CD4-positive, alpha-beta T cell treated with Interleukin-21 for 1 hour (primary cell): ENCODE measurements at regions not wholly inside any gene's neighbourhood (a gene's known extent, or its start where the extent isn't known, plus 50 kb on each side); places are given as distances from the start of the nearest gene placed in this dataset.
A peak's percentile ranks its signal among the peaks of the same experiment; 100 is the strongest.

Experiments used
- DNase-seq: peaks from one replicate; pipeline ENCODE4 v3.0.0-alpha.2; 2020

DNA sequence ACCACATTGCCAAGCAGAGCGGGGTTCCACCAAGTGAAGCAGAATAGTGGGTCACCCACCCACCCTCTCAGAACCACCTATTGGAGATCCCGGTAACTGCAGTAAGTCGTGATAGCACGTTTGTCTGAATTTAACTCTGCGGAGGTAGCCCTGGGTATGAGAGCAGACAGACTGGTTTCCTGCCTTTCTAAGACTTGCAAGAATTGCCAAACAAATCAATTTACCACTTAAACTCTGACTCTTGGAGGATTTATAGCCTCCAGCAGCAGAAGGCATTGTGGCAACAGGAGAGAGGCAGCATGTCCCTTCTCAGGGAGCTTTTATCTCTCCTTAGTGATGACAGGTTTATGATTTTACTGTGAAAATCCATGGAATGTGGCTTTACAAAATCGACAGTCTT is 287.9 kb upstream of the FMN2 start:
- DNase-seq: no peak

- no peak for DNase-seq
These were observed 287.4 kb upstream of the FMN2 start for GRCh38 chr1:239804266-239804665.

DNA sequence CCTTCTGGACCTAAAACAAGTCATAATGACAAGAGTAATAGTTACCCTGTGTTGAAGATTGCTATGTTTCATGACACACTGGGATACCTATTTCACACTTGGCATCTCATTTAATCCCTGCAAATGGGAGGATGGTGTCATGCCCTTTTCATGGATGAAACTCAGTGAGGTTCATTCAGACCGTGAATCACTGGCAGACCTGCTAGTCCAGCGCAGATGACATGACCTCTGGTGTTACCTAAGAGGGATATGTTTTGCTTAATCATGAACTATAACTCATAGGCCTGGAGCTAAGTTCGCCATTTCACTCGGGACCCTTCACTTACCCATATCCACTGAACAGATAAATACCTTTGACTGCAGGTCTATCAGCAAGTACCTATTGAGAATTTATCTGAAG is 286.6 kb upstream of the FMN2 start:
- DNase-seq: no peak

- DNase-seq: no peak
These were observed 285.6 kb upstream of the FMN2 start for GRCh38 chr1:239805851-239806772.

- no peak for DNase-seq
These were observed 284.8 kb upstream of the FMN2 start for GRCh38 chr1:239806897-239807296.

DNA sequence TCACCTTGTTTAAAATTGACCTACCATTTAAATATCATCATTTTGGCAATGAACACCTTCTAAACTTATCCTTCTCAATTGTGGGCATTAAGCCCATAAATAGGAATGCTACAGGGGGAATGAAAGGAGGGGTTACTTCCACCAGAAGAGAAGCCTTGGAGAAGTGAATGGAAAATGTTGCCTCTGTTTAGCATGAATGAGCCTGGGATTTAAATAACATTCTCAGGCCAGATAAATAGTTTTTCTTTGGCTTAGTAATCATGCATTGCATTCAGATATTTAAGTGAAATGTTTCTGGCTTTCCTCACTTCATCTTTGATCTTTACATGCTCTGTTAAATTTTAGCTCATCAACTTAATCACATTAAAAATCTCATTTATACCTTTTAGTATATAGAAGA is 284.3 kb upstream of the FMN2 start:
- no peak for DNase-seq

DNA sequence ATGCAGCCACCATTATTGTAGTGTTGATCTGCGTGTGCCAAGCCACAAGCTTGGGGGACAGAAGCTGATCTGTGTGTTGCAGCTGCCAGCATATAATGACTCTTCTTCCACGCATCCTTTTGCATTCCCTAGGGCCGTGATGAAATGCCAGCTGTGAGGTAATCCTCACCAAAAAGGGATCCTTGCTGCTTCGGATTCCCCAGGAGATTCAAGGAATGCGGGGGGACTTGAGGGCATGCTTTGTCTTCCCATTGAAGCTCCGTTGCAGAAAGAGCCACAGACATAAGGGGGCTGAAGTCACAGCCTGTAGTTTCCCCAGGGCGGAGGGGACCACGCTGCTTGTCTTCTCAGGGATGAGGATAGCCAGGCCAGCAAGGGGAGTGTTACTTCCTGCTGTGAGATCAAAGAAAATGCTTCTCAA is 281.6 kb upstream of the FMN2 start:
- DNase-seq: no peak

GRCh38 chr1:239811211-239811885 is 280.3 kb upstream of the FMN2 start:
- DNase-seq: peak; percentile 8

- DNase-seq: no peak
These were observed 279.1 kb upstream of the FMN2 start for GRCh38 chr1:239812580-239812979.

DNA sequence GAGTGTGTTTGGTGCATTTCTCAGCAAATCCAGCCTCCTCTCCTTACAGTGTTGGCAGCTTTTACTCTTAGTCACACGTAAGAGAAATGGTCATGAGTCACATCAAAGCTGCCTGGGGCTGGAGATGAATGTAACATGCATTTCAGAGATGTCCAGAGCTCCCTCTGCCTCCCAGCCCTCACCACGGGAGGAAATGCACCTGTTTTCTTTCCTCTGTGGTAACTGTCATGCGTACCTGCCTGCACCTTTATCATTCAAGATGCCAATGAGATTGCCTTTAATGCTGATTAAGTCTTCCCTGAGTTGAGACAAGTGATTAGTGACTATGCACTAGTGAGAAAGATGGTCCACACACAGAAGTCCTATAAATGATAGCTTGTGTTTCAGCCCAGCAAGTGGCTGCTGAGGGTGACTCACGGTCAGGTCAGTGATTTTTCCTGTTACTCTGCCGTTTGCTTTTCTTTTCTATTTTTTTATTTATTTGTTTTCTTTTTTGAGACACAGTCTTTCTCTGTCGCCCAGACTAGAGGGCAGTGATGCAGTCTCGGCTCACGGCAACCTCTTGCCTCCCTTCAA is 277.3 kb upstream of the FMN2 start:
- no peak for DNase-seq

DNA sequence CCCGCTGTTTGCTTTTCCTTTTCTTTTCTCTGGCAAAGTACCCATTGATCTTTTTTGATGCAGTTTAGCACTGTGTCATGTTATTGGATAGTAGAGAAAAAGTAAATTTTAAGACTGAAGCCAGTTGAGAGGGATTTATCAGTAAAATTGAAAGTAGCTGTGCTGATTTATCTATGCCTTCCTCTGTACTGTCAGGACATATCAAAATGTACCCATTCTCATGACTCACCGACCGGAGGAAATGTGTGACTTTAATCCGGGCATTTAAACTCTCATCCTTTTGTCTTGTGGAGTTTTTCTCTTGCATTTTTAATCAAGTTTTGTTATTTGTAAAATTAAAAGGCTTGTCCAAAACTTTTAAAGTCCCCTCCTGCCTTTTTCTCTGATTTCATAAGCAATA is 276.6 kb upstream of the FMN2 start:
- no peak for DNase-seq

- DNase-seq: no peak
These were observed 275.5 kb upstream of the FMN2 start for GRCh38 chr1:239816081-239816782.

DNA sequence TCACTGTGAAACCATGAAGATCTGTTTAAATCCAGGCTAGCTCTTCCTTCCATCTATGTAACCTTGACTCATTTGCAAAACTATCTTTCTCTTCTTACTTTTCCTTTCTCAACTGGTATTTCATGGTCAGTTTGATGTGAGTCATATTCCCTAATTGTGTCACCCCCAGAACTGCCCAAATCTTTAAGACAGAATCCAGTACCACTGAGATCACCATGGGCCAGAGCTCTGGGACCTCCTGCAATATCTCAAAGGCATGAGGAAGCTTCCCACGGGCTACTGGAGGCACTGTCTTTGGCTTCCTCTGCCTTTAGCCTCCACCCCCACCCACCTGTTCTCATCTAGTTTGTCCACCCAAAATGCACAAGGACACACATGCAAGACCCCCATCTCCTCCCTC is 274.4 kb upstream of the FMN2 start:
- DNase-seq: no peak

GRCh38 chr1:239817801-239818200 is 273.9 kb upstream of the FMN2 start:
- no peak for DNase-seq

DNA sequence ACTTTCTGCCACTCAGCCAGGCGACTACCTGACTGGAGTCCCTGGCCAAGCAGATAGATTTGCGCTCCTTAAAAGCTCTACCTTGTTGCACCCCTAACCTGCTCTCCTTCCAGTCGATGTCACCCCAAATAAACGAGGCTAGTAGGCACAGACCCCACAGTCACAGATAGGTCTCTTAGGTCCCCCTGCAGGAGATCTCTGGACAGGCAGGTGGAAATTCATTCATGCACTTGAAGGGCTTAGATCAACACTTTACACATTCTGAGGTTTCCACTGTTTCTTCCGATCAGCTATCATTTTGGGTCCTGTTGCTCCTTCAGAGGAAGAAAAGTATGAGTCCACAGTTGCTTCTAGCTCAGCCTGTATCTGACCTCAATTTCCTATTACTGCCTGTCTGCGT is 272.6 kb upstream of the FMN2 start:
- DNase-seq: peak; percentile 16

GRCh38 chr1:239819756-239820250 is 271.9 kb upstream of the FMN2 start:
- DNase-seq: no peak

DNA sequence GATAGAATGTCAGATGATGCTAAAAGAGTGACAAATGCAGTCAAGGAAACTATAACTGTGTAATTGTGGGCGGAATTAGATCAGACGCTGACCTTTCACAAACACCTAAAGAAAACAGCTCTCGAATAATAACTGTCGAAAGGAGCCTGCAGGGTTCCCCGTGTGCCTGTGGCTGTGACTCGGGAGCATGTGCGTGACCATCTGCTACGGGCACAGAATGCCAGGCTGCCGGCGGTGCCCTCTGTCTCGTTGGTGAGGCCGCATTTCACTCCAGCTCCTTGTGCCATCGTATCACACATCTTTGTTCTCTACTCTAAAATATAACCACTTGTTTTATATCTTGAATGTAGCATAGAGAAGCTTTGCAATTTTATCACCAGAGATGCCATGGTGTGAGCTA is 267.8 kb upstream of the FMN2 start:
- no peak for DNase-seq

DNA sequence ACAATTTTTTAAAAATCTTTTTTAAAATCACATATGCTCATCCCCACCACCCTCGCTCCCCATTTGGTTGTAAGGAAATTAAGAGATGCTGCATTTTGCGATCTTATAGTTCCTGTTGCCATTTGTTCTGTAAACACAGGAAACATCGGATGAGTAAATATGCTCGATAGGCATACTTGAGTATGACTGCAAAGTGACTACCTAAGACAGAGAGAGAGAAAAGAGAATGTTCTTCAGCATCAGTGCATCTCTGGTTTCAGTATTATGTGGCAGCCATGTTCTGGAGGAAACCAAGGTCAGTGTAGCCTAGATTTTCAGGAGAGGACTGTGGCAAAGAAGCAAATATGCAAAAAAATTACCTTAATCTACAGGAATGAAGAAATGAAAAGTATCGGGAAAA is 265.5 kb upstream of the FMN2 start:
- DNase-seq: no peak

DNA sequence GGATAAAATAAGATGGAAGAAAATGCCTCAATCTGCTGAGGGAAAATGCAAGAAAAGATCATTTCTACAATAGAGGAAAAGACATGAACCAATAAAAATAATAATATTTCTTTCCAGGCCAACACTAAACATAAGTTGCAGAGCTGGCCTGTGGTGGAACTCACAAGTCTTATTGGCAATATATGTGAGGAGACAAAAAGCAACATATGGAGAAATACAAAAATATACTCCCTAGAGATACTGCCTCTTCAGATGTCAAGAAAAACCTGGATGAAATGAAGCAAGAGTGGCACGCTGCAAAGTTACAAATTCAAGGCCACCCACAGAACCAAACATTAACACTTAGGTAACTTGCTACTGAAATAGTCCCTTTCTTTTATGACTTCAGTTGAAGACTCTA is 264.9 kb upstream of the FMN2 start:
- no peak for DNase-seq

GRCh38 chr1:239829535-239829934 is 262.1 kb upstream of the FMN2 start:
- DNase-seq: no peak

DNA sequence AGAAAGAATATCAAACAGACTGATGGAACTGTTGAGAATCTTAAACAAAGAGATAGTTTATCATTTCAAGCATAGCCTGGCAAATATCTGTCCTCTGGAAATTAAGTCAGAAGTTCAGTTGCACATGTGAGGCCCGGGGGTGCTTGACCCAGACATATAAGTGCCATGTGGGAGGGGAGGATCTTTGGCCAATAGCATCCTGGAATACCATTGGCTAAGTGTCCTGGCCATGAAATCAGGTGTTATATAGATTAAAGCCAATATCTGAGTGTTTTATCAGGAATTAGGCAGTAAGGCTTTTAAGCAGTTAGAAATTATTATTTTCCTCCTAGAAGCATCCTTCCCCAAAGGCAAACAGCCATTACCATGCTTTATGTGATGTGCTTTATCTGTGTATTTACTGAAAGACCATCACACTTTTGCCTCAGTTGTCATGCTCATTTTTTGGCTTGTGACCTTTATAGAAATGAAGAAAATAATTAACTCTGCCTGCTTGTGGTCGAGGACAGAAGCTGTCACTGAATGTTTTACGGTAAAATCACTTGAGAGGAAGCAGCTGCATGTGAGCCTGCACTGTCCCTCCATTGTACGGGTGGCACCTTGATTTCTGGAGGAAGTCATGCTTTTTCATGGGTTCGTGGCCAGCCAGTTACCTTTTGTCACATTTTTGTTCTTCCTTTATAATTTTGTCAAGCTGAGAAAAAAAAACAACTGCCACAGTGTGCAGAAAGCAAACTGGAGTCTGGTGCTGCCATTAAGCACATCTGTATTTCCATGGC is 259.9 kb upstream of the FMN2 start:
- no peak for DNase-seq

DNA sequence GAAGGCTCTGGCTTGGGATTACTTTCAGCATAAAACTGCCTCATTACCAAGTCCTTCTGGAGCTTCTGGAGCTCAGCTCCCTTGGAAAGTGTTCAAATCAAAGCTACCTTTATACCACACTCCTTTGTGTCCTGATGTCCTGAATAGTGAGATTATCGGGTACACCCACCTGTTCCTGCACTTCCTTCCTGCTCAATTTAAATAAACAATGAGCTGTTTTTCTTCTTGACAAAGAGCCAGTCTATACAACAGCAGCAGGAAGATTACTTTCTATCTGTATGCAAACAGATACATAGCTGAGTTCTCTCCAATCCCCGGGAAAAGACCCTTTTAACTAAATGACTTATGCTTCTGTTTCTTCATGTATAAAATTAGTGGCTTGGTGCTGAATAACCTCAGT is 258.0 kb upstream of the FMN2 start:
- no peak for DNase-seq
